Omental fat pad (tissue), 3 donors: ENCODE measurements at regions not wholly inside any gene's neighbourhood (a gene's known extent, or its start where the extent isn't known, plus 50 kb on each side); places are given as distances from the start of the nearest gene placed in this dataset.
"Not testable (repeated sequence)": the region's sequence is repeated elsewhere in the genome, so short reads cannot be mapped to it uniquely, and the experiment has no call there.

Experiments
- ATAC-seq: fragments of 150-250 bp; one replicate; pipeline ENCODE4 v1.9.1; 2016; ENCODE audit warnings: mild to moderate bottlenecking, moderate library complexity; ENCODE audit not compliant: low FRiP score
- DNase-seq: peaks from one replicate; pipeline ENCODE4 v3.0.0-alpha.2; 2019; ENCODE audit warnings: low spot score
- TF ChIP-seq, protein P1 (sequence below), 3 donors: fragments of 450-650 bp; IDR thresholded peaks; one replicate each; pipeline ENCODE4 v1.5.1; 2016 to 2017; ENCODE audit warnings: antibody characterized with exemption in 3 of 3, mild to moderate bottlenecking in 3 of 3, moderate library complexity in 2 of 3

DNA sequence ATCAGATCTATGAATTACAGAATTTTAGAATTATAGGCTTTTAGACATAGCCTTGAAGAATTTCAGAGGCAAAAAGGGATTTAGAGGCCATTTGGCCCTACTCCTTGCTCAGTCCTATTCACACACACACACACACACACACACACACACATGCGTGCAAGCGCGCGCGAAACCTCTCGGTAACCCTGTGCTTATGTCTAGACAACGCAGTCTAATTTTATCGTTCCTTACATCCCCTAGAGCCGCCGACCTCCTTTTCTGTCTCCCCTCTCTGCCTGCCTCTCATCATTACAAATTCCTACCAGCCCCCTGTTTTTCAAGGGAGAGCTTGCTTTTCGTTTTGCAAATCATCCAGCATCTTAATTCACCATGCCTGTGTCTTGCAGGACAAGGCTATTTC, 252.1 kb downstream of the FOXD2 start:
- TF ChIP-seq, protein P1, sequence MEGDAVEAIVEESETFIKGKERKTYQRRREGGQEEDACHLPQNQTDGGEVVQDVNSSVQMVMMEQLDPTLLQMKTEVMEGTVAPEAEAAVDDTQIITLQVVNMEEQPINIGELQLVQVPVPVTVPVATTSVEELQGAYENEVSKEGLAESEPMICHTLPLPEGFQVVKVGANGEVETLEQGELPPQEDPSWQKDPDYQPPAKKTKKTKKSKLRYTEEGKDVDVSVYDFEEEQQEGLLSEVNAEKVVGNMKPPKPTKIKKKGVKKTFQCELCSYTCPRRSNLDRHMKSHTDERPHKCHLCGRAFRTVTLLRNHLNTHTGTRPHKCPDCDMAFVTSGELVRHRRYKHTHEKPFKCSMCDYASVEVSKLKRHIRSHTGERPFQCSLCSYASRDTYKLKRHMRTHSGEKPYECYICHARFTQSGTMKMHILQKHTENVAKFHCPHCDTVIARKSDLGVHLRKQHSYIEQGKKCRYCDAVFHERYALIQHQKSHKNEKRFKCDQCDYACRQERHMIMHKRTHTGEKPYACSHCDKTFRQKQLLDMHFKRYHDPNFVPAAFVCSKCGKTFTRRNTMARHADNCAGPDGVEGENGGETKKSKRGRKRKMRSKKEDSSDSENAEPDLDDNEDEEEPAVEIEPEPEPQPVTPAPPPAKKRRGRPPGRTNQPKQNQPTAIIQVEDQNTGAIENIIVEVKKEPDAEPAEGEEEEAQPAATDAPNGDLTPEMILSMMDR (IDR thresholded peaks at IDR 0.05): no peak
- DNase-seq (no peak), ATAC-seq (no peak)

DNA sequence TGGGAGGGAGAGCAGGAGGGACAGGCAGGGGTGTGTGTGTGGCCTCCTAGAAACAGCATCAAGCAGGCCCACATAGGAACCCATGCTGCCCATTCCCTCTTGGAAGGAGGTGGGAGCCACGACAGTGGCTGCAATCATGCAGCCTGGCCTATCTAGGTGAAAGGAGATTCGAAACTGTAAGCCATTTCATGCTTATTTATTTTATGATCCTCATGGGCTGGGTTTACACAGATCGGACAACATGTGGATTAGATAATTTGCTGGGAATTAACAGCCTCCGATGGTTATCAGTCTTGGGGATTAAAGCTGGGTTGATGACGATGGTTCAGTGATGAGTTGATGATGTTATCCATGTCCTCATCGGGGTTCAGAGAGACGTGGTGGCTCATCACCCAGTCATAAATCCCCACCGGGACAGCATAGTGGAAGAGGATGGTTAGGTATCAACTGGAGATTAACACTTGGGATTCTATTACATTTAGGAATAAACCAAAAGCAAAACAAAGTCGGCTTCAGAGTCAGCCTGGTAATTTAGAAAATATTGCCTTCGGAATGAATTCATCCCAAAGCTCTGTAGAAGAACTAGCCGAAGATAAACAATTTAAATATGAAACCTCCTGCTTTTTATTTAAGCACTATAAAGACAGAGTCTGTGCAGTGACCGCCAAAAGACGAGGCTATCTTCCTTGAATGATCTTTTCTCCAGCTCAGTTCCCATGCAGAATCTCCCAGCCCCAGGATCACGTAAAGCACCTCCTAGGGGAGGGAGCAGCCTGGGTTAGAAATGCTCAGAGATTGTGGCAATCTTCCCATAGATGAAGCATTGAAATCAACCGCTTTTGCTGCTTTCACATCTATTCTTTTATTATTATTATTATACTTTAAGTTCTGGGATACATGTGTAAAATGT, 252.8 kb downstream of the FOXD2 start:
- ATAC-seq: no peak

DNA sequence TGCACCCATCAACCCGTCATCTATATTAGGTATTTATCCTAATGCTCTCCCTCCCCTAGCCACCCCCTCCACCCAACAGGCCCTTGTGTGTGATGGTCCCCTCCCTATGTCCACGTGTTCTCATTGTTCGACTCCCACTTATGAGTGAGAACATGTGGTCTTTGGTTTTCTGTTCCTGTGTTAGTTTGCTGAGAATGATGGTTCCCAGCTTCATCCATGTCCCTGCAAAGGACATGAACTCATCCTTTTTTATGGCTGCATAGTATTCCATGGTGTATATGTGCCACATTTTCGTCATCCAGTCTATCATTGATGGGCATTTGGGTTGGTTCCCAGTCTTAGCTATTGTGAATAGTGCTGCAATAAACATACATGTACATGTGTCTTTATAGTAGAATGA, 253.4 kb downstream of the FOXD2 start:
- not testable (repeated sequence) for DNase-seq, ATAC-seq

More for the DNA sequence above, 252.8 kb downstream of the FOXD2 start:
- no peak for DNase-seq
- TF ChIP-seq, protein P1 (IDR thresholded peaks at IDR 0.05): no peak

DNA sequence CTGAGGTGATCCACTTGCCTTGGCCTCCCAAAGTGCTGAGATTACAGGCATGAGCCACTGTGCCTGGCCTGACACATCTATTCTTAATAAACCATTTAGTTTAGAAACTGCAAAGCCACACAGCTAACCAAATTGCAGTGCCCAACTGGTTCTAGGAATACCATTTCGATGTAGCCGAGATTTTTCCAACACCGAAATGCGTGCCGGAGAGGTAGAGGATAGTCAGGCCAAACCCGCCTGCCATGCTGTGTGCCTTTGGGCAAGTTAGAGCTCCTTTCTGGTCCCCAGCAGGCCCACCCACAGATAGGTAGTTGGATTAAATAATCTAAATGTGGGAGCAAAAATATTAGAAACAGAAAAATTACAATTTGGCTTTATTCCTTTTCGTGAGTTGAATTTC, 254.4 kb downstream of the FOXD2 start:
- TF ChIP-seq, protein P1 (IDR thresholded peaks at IDR 0.05): no peak
- no peak for ATAC-seq
- DNase-seq: no peak

DNA sequence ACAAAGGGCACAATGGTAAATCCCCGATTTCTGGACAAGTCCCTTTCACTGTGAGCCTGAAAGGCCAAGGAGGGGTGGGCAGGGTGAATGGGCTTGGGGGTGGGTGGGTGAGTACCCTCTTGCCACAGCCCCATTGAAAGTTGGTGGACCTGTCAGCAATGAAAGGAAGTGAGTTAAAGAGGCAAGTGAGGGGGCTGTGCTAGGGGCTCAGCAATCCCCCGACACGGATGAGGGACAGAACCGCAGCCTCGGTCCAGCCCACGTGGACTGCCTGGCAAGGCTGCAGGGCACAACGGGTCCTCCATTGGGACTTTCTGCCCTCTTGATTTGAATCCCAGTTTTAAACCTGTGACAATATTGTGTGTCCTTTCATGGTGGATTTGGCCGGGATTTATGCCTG, 255.3 kb downstream of the FOXD2 start:
- ATAC-seq (no peak), DNase-seq (no peak)
- TF ChIP-seq, protein P1 (IDR thresholded peaks at IDR 0.05): no peak

DNA sequence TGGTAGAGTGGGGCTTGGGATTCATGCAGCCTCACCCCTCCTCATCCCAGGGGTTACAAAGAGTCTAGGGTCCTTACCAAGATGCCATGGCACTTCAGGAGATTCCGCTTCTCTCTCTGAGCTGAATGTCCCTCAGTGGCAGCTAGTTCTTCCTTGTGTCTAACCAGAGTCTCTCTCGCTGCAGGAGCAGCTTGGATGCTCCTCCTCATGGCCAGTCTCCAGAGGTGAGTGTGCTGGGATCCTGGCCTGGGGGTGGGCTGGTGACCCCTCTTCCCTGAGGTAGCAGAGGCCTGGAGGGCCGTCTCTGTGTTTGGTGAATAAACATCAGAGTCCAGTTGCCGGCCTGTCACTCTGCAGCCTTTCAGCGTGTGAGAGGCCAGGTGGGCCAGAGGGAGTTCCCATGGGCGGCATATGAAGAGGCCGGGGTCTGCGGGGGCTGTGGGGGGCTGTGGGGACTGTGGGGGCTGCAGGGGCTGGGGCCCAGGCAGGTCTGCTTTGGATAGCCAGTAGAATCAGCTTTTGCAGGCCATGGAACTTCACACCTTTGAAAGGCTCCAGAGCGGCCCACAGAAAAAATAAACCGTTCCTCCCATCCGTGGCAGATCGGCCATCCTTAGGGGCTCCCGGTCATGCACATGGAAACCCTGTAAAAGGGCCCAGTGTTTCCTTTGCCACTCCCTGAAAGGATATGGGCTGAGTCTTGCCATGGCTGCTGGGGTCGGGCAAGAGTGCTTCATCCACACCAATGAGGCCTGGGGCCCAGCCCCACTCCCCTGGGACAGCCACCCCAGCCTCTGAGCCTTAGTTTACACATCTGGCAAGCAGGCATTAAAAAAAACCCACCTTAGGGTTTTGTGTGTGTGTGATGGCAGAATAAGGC, 256.4 kb downstream of the FOXD2 start:
- DNase-seq (no peak), ATAC-seq (no peak)
- TF ChIP-seq, protein P1 (IDR thresholded peaks at IDR 0.05): no peak

DNA sequence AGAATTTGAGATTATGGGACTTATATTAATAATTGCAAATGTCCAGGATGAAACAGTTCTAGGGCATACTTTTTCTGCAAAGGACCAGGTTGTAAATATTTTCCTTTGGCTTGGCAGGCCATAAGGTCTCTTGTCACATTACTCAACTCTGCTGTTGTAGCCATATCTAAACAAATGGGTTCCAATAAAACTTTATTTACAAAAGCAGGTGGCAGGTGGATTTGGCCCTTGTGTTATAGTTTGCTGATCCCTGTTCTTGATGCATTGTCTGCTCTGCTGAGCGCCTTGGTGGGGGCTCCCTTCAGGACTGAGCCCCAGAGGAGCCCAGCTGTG, 258.5 kb downstream of the FOXD2 start:
- TF ChIP-seq, protein P1 (IDR thresholded peaks at IDR 0.05): no peak
- ATAC-seq (no peak), DNase-seq (no peak)
